Neural cell (in vitro differentiated cells): ENCODE measurements at regions not wholly inside any gene's neighbourhood (a gene's known extent, or its start where the extent isn't known, plus 50 kb on each side); places are given as distances from the start of the nearest gene placed in this dataset.

Experiments used
- H2AFZ ChIP-seq: fragments of 200-600, 300-800 bp; sonication (generic), shearing (Covaris generic); 2 replicates; pipeline ENCODE4 v1.6.0; 2014; ENCODE audit warnings: low read depth, mild to moderate bottlenecking, antibody characterized with exemption, low read length, moderate library complexity
- H3F3A ChIP-seq: fragments of 200-600 bp; shearing (Covaris generic); 2 replicates; pipeline ENCODE4 v1.6.1; 2016; ENCODE audit warnings: mild to moderate bottlenecking, moderate library complexity, mixed read lengths, antibody characterized with exemption, low read length; ENCODE audit not compliant: insufficient read depth, poor library complexity, severe bottlenecking
- H3K27ac ChIP-seq: fragments of 200-600, 300-800 bp; sonication (generic), shearing (Covaris generic); 2 replicates; pipeline ENCODE4 v1.5.1; 2014; ENCODE audit warnings: mild to moderate bottlenecking, low read length, moderate library complexity
- H3K27me3 ChIP-seq: fragments of 300-800, 200-600 bp; sonication (generic), shearing (Covaris generic); 2 replicates; pipeline ENCODE4 v1.6.0; 2014; ENCODE audit warnings: mild to moderate bottlenecking, low read depth, low read length, moderate library complexity; ENCODE audit not compliant: insufficient read depth
- H3K36me3 ChIP-seq: fragments of 300-800, 200-600 bp; sonication (generic), shearing (Covaris generic); 2 replicates; pipeline ENCODE4 v1.5.1; 2014; ENCODE audit warnings: mild to moderate bottlenecking, antibody characterized with exemption, low read length, moderate library complexity; ENCODE audit not compliant: insufficient read depth
- H3K4me2 ChIP-seq: fragments of 300-800, 200-600 bp; sonication (generic), shearing (Covaris generic); 2 replicates; pipeline ENCODE4 v1.6.0; 2014; ENCODE audit warnings: mild to moderate bottlenecking, low read length
- H3K4me3 ChIP-seq: fragments of 300-800, 200-600 bp; sonication (generic), shearing (Covaris generic); 2 replicates; pipeline ENCODE4 v1.5.1; 2014; ENCODE audit warnings: mild to moderate bottlenecking, low read length, moderate library complexity
- H3K79me2 ChIP-seq: fragments of 200-600 bp; shearing (Covaris generic); replicated peaks from 2 replicates; pipeline ENCODE4 v1.6.0; 2014; ENCODE audit warnings: mild to moderate bottlenecking, low read length, moderate library complexity; ENCODE audit not compliant: insufficient read depth
- H3K9ac ChIP-seq: fragments of 300-800, 200-600 bp; sonication (generic), shearing (Covaris generic); 2 replicates; pipeline ENCODE4 v1.6.1; 2016; ENCODE audit warnings: mild to moderate bottlenecking, low read length, mixed read lengths
- H3K9me2 ChIP-seq: fragments of 200-600 bp; shearing (Covaris generic); 2 replicates; pipeline ENCODE4 v1.6.1; 2016; ENCODE audit warnings: mild to moderate bottlenecking, low read length, mixed read lengths; ENCODE audit not compliant: insufficient read depth
- H3K9me3 ChIP-seq: fragments of 200-600, 300-800 bp; sonication (generic), shearing (Covaris generic); 2 replicates; pipeline ENCODE4 v1.6.1; 2016; ENCODE audit warnings: mild to moderate bottlenecking, mixed run types, low read length, moderate library complexity, mixed read lengths
- H4K20me1 ChIP-seq: fragments of 200-600 bp; shearing (Covaris generic); 2 replicates; pipeline ENCODE4 v1.6.1; 2016; ENCODE audit warnings: mild to moderate bottlenecking, mixed run types; ENCODE audit not compliant: insufficient read depth
- EP300 ChIP-seq: fragments of 450-650 bp; conservative IDR thresholded peaks from 2 replicates; pipeline ENCODE4 v1.6.1; 2014; ENCODE audit warnings: antibody characterized with exemption, mild to moderate bottlenecking, moderate library complexity; ENCODE audit not compliant: poor library complexity, severe bottlenecking
- EZH2 ChIP-seq: fragments of 200-600, 300-800 bp; shearing (Covaris generic), sonication (generic); IDR thresholded peaks from 2 replicates; pipeline ENCODE4 v1.6.1; 2014; ENCODE audit warnings: antibody characterized with exemption, low read length, borderline replicate concordance, mild to moderate bottlenecking; ENCODE audit not compliant: insufficient read depth, poor library complexity, severe bottlenecking
- MXI1 ChIP-seq: fragments of 450-650 bp; conservative IDR thresholded peaks from 2 replicates; pipeline ENCODE4 v1.6.1; 2014; ENCODE audit warnings: antibody characterized with exemption, mild to moderate bottlenecking; ENCODE audit not compliant: poor library complexity, severe bottlenecking
- POLR2AphosphoS5 ChIP-seq: IDR thresholded peaks from 2 replicates; pipeline ENCODE4 v1.6.1; 2012
- RAD21 ChIP-seq: fragments of 450-650 bp; conservative IDR thresholded peaks from 2 replicates; pipeline ENCODE4 v1.6.1; 2014; ENCODE audit warnings: antibody characterized with exemption, mild to moderate bottlenecking, moderate library complexity
- SMC3 ChIP-seq: fragments of 450-650 bp; conservative IDR thresholded peaks from 2 replicates; pipeline ENCODE4 v1.6.1; 2014; ENCODE audit warnings: antibody characterized with exemption, mild to moderate bottlenecking, moderate library complexity; ENCODE audit not compliant: poor library complexity
- TAF1 ChIP-seq: IDR thresholded peaks from 2 replicates; pipeline ENCODE4 v1.6.1; 2012; ENCODE audit warnings: low read depth
- TF ChIP-seq, protein P1 (sequence below): IDR thresholded peaks from 2 replicates; pipeline ENCODE4 v1.6.1; 2012; ENCODE audit warnings: borderline replicate concordance
- TF ChIP-seq, protein P2 (sequence below): fragments of 450-650 bp; IDR thresholded peaks from 2 replicates; pipeline ENCODE4 v1.5.1; 2014; ENCODE audit warnings: antibody characterized with exemption, mild to moderate bottlenecking, moderate library complexity; ENCODE audit not compliant: poor library complexity, severe bottlenecking

DNA sequence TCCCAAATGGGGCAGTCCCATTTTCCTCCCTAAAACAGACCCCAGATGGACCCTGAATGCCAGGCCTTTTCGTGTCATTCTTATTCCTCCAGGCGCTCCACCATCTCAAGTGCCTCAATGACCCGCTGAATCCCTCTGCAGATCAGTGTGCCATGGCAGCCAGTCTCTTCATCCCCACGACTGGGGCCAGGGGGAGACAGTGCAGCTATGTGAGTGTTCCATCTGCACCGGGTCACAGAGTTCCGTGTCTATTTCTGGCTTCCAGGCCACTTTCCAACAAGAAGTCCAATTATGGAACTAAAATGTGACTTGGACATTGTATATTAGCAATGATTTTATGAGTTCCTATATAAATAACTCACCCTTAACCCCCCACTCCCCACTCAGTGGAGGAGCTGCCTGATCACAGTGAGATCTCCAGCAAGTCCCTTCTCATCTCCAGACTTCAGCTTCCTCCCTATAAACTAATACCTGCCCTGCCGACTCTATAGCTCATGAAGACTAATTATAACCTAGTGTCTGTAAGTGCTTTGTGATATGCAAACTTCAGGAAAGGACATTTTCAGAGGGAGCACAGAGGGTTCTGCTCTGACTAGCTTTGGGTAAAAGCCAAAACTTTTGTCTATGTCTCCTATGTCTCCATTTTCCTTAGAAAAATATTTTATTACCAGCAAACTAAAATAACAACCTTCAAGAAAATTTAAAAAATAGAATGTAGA, 56.3 kb upstream of the NFASC start:
- Histone ChIP-seq H3K9me3 (no peaks in the 10 kb centered on the region), H3K9ac (no peak overlapping the region), H4K20me1 (no peaks in the 10 kb centered on the region), H3K27me3 (no peaks in the 10 kb centered on the region), H3K79me2 (no peaks in the 10 kb centered on the region), H2AFZ (no peak overlapping the region), H3K4me2 (no peak overlapping the region), H3K4me3 (no peak overlapping the region), H3K9me2 (no peaks in the 10 kb centered on the region), H3K27ac (no peak overlapping the region), H3K36me3 (no peaks in the 10 kb centered on the region), H3F3A (no peaks in the 10 kb centered on the region)
- TF ChIP-seq EZH2: no peak
- TF ChIP-seq, protein P1, sequence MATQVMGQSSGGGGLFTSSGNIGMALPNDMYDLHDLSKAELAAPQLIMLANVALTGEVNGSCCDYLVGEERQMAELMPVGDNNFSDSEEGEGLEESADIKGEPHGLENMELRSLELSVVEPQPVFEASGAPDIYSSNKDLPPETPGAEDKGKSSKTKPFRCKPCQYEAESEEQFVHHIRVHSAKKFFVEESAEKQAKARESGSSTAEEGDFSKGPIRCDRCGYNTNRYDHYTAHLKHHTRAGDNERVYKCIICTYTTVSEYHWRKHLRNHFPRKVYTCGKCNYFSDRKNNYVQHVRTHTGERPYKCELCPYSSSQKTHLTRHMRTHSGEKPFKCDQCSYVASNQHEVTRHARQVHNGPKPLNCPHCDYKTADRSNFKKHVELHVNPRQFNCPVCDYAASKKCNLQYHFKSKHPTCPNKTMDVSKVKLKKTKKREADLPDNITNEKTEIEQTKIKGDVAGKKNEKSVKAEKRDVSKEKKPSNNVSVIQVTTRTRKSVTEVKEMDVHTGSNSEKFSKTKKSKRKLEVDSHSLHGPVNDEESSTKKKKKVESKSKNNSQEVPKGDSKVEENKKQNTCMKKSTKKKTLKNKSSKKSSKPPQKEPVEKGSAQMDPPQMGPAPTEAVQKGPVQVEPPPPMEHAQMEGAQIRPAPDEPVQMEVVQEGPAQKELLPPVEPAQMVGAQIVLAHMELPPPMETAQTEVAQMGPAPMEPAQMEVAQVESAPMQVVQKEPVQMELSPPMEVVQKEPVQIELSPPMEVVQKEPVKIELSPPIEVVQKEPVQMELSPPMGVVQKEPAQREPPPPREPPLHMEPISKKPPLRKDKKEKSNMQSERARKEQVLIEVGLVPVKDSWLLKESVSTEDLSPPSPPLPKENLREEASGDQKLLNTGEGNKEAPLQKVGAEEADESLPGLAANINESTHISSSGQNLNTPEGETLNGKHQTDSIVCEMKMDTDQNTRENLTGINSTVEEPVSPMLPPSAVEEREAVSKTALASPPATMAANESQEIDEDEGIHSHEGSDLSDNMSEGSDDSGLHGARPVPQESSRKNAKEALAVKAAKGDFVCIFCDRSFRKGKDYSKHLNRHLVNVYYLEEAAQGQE: no peak
- TF ChIP-seq, protein P2, sequence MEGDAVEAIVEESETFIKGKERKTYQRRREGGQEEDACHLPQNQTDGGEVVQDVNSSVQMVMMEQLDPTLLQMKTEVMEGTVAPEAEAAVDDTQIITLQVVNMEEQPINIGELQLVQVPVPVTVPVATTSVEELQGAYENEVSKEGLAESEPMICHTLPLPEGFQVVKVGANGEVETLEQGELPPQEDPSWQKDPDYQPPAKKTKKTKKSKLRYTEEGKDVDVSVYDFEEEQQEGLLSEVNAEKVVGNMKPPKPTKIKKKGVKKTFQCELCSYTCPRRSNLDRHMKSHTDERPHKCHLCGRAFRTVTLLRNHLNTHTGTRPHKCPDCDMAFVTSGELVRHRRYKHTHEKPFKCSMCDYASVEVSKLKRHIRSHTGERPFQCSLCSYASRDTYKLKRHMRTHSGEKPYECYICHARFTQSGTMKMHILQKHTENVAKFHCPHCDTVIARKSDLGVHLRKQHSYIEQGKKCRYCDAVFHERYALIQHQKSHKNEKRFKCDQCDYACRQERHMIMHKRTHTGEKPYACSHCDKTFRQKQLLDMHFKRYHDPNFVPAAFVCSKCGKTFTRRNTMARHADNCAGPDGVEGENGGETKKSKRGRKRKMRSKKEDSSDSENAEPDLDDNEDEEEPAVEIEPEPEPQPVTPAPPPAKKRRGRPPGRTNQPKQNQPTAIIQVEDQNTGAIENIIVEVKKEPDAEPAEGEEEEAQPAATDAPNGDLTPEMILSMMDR: no peak
- no peak for TF ChIP-seq MXI1
- no peak for TF ChIP-seq POLR2AphosphoS5
- TF ChIP-seq SMC3: no peak
- no peak for TF ChIP-seq RAD21
- TF ChIP-seq EP300: no peak
- TF ChIP-seq TAF1: no peak

DNA sequence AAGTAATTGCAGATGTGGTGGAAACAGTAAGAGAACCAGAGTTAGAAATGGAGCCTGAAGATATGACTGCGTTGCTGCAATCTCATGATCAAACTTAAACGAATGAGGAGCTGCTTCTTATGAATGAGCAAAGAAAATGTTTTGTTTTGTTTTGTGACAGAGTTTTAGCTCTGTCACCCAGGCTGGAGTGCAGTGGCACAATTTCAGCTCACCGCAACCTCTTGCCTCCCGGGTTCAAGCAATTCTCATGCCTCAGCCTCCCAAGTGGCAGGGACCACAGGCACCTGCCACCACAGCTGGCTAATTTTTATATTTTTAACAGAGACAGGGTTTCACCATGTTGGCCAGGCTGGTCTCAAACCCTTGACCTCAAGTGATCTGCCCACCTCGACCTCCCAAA, 53.3 kb upstream of the NFASC start:
- TF ChIP-seq, protein P1: no peak
- TF ChIP-seq EZH2 (no peak), EP300 (no peak), MXI1 (no peak), SMC3 (no peak), RAD21 (no peak), POLR2AphosphoS5 (no peak), TAF1 (no peak)
- TF ChIP-seq, protein P2: no peak
- H3F3A ChIP-seq: no peaks in the 10 kb centered on the region

More for the DNA sequence above, 53.3 kb upstream of the NFASC start:
- Histone ChIP-seq H3K36me3 (no peaks in the 10 kb centered on the region), H3K4me3 (no peak overlapping the region), H3K9ac (no peak overlapping the region), H3K9me3 (no peaks in the 10 kb centered on the region), H3K27me3 (no peaks in the 10 kb centered on the region), H2AFZ (no peak overlapping the region), H3K79me2 (no peaks in the 10 kb centered on the region), H3K4me2 (no peak overlapping the region), H3K27ac (no peak overlapping the region), H3K9me2 (no peaks in the 10 kb centered on the region), H4K20me1 (no peaks in the 10 kb centered on the region)
